ENCODE measurements at regions not wholly inside any gene's neighbourhood (a gene's known extent, or its start where the extent isn't known, plus 50 kb on each side); places are given as distances from the start of the nearest gene placed in this dataset.

GRCh38 chr7:106493041-106493731 lies 167.8 kb downstream of the CCDC71L start:
- TF ChIP-seq, protein P1, sequence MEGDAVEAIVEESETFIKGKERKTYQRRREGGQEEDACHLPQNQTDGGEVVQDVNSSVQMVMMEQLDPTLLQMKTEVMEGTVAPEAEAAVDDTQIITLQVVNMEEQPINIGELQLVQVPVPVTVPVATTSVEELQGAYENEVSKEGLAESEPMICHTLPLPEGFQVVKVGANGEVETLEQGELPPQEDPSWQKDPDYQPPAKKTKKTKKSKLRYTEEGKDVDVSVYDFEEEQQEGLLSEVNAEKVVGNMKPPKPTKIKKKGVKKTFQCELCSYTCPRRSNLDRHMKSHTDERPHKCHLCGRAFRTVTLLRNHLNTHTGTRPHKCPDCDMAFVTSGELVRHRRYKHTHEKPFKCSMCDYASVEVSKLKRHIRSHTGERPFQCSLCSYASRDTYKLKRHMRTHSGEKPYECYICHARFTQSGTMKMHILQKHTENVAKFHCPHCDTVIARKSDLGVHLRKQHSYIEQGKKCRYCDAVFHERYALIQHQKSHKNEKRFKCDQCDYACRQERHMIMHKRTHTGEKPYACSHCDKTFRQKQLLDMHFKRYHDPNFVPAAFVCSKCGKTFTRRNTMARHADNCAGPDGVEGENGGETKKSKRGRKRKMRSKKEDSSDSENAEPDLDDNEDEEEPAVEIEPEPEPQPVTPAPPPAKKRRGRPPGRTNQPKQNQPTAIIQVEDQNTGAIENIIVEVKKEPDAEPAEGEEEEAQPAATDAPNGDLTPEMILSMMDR (optimal IDR thresholded peaks at IDR 0.05 in 1 of 3, IDR thresholded peaks at IDR 0.05 in 1 of 3, conservative IDR thresholded peaks at IDR 0.05 in 1 of 3; ENCODE audit: extremely low read depth in 1 of 3, insufficient read depth in 2 of 3, low read length in 3 of 3): no peak
- no peak for TF ChIP-seq EZH2 (IDR thresholded peaks at IDR 0.05; ENCODE audit: low read length)
- Histone ChIP-seq H3K9ac (ENCODE audit: control insufficient read depth, extremely low read depth, insufficient read depth, low read length) (no peak overlapping the region), H3K9me1 (ENCODE audit: control insufficient read depth, extremely low read depth, insufficient read depth, low read length) (no peaks in the 10 kb centered on the region), H3K27me3 (ENCODE audit: control insufficient read depth, extremely low read depth, insufficient read depth, low read length) (no peaks in the 10 kb centered on the region), H2AFZ (ENCODE audit: control insufficient read depth, low read length) (no peak overlapping the region), H3K4me1 (ENCODE audit: control insufficient read depth, extremely low read depth, insufficient read depth, low read length) (no peaks in the 10 kb centered on the region), H4K20me1 (ENCODE audit: control insufficient read depth, extremely low read depth, insufficient read depth, low read length) (no peaks in the 10 kb centered on the region), H3K4me2 (ENCODE audit: control insufficient read depth, extremely low read depth, insufficient read depth, low read depth, low read length) (no peak overlapping the region), H3K27ac (ENCODE audit: control insufficient read depth, insufficient read depth, low read length) (no peak overlapping the region), H3K4me3 (ENCODE audit: control insufficient read depth in 2 of 3, extremely low read depth in 1 of 3, insufficient read depth in 2 of 3, low read depth in 1 of 3, low read length in 3 of 3) (no peak overlapping the region), H3K9me3 (ENCODE audit: control insufficient read depth, low read depth, low read length) (no peaks in the 10 kb centered on the region), H3K79me2 (ENCODE audit: control insufficient read depth, insufficient read depth, low read length) (no peaks in the 10 kb centered on the region), H3K36me3 (ENCODE audit: control insufficient read depth in 2 of 2, extremely low read depth in 1 of 2, insufficient read depth in 2 of 2, low read length in 2 of 2) (no peaks in the 10 kb centered on the region)
- no peak for FAIRE-seq
- dilution Hi-C loops (cut with MboI; ENCODE audit: extremely low pct_ligation_motif_present, low sequenced_read_pairs): no loop called here
- DNase-seq (ENCODE audit: low read depth, low spot score): no peak

GRCh38 chr7:106488465-106488864 lies 172.5 kb downstream of the CCDC71L start:
- Histone ChIP-seq H3K27ac (ENCODE audit: control insufficient read depth, insufficient read depth, low read length) (no peak overlapping the region), H3K4me2 (ENCODE audit: control insufficient read depth, extremely low read depth, insufficient read depth, low read depth, low read length) (no peak overlapping the region), H3K9ac (ENCODE audit: control insufficient read depth, extremely low read depth, insufficient read depth, low read length) (no peak overlapping the region), H3K4me3 (ENCODE audit: control insufficient read depth in 2 of 3, extremely low read depth in 1 of 3, insufficient read depth in 2 of 3, low read depth in 1 of 3, low read length in 3 of 3) (no peak overlapping the region), H3K9me1 (ENCODE audit: control insufficient read depth, extremely low read depth, insufficient read depth, low read length) (no peaks in the 10 kb centered on the region), H2AFZ (ENCODE audit: control insufficient read depth, low read length) (no peak overlapping the region), H3K36me3 (ENCODE audit: control insufficient read depth in 2 of 2, extremely low read depth in 1 of 2, insufficient read depth in 2 of 2, low read length in 2 of 2) (no peaks in the 10 kb centered on the region), H3K27me3 (ENCODE audit: control insufficient read depth, extremely low read depth, insufficient read depth, low read length) (no peaks in the 10 kb centered on the region), H3K79me2 (ENCODE audit: control insufficient read depth, insufficient read depth, low read length) (no peaks in the 10 kb centered on the region), H4K20me1 (ENCODE audit: control insufficient read depth, extremely low read depth, insufficient read depth, low read length) (no peaks in the 10 kb centered on the region), H3K9me3 (ENCODE audit: control insufficient read depth, low read depth, low read length) (no peaks in the 10 kb centered on the region), H3K4me1 (ENCODE audit: control insufficient read depth, extremely low read depth, insufficient read depth, low read length) (peaks cover 32% of the 10 kb centered on the region)
- dilution Hi-C loops (cut with MboI; ENCODE audit: extremely low pct_ligation_motif_present, low sequenced_read_pairs): no loop called here
- no peak for FAIRE-seq
- DNase-seq (ENCODE audit: low read depth, low spot score): no peak
- no peak for TF ChIP-seq EZH2 (IDR thresholded peaks at IDR 0.05; ENCODE audit: low read length)
- TF ChIP-seq, protein P1 (optimal IDR thresholded peaks at IDR 0.05 in 1 of 3, IDR thresholded peaks at IDR 0.05 in 1 of 3, conservative IDR thresholded peaks at IDR 0.05 in 1 of 3; ENCODE audit: extremely low read depth in 1 of 3, insufficient read depth in 2 of 3, low read length in 3 of 3): no peak
